ENCODE measurements at regions not wholly inside any gene's neighbourhood (a gene's known extent, or its start where the extent isn't known, plus 50 kb on each side); places are given as distances from the start of the nearest gene placed in this dataset.

GRCh38 chr15:35596285-35596684 lies 50.3 kb upstream of the DPH6 start:
- no peak overlapping the region for H3K4me3 ChIP-seq (ENCODE audit: low read depth, low read length)
- DNase-seq (ENCODE audit: low read depth), result no peak
- no peak for TF ChIP-seq CTCF (IDR thresholded peaks at IDR 0.05; ENCODE audit: low read depth, low read length, missing control alignments)

GRCh38 chr15:35602836-35603235 lies 56.9 kb upstream of the DPH6 start:
- no peak for DNase-seq (ENCODE audit: low read depth)
- H3K4me3 ChIP-seq (ENCODE audit: low read depth, low read length), result no peak overlapping the region
- no peak for TF ChIP-seq CTCF (IDR thresholded peaks at IDR 0.05; ENCODE audit: low read depth, low read length, missing control alignments)

GRCh38 chr15:35603301-35603700 lies 57.3 kb upstream of the DPH6 start:
- H3K4me3 ChIP-seq (ENCODE audit: low read depth, low read length), result no peak overlapping the region
- no peak for TF ChIP-seq CTCF (IDR thresholded peaks at IDR 0.05; ENCODE audit: low read depth, low read length, missing control alignments)
- peak; percentile 12 for DNase-seq (ENCODE audit: low read depth)

GRCh38 chr15:35603856-35604255 lies 57.9 kb upstream of the DPH6 start:
- H3K4me3 ChIP-seq (ENCODE audit: low read depth, low read length), result no peak overlapping the region
- no peak for TF ChIP-seq CTCF (IDR thresholded peaks at IDR 0.05; ENCODE audit: low read depth, low read length, missing control alignments)
- no peak for DNase-seq (ENCODE audit: low read depth)

GRCh38 chr15:35605764-35606449 lies 59.9 kb upstream of the DPH6 start:
- DNase-seq (ENCODE audit: low read depth), result no peak
- no peak for TF ChIP-seq CTCF (IDR thresholded peaks at IDR 0.05; ENCODE audit: low read depth, low read length, missing control alignments)
- no peak overlapping the region for H3K4me3 ChIP-seq (ENCODE audit: low read depth, low read length)

- H3K4me3 ChIP-seq (ENCODE audit: low read depth, low read length), result no peak overlapping the region
- DNase-seq (ENCODE audit: low read depth), result no peak
- no peak for TF ChIP-seq CTCF (IDR thresholded peaks at IDR 0.05; ENCODE audit: low read depth, low read length, missing control alignments)
Observed at GRCh38 chr15:35606450-35606779, 60.5 kb upstream of the DPH6 start.
